ENCODE measurements at regions not wholly inside any gene's neighbourhood (a gene's known extent, or its start where the extent isn't known, plus 50 kb on each side); places are given as distances from the start of the nearest gene placed in this dataset.
"Not testable (repeated sequence)": the region's sequence is repeated elsewhere in the genome, so short reads cannot be mapped to it uniquely, and the experiment has no call there.

DNA sequence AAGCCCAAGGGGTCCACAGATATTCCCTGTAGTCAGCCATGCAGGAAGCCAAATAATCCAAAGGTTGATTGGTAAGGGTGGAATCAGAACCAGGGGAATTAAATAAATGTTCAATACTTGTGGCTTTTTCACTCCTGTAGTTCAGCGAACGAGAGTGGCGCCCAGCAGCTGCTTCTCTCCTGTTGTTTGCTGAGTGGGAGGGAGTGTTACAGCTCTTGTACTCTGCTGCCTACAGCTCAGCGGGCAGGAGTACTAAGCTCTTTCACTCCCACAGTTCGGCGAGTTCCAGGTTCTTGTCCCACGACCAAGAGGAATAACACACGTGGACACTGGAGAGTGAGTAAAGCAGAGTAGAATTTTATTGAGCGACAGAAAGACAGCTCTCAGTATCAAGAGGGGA is 105.9 kb downstream of the MOBP start:
- Histone ChIP-seq H3K4me2 (replicated peaks; ENCODE audit: low read depth, low read length, poor library complexity, severe bottlenecking) (no peak overlapping the region), H3K27me3 (replicated peaks in 1 of 4; ENCODE audit: control extremely low read depth in 1 of 4, control insufficient read depth in 3 of 4, insufficient read depth in 4 of 4, low read length in 3 of 4) (no peaks in the 10 kb centered on the region), H3K27ac (ENCODE audit: low read length in 2 of 2) (no peak overlapping the region), H4K20me1 (ENCODE audit: control insufficient read depth, insufficient read depth, low read length, poor library complexity, severe bottlenecking) (no peaks in the 10 kb centered on the region), H3K9ac (ENCODE audit: low read length) (no peak overlapping the region), H3K4me3 (ENCODE audit: control extremely low read depth in 1 of 5, extremely low read depth in 1 of 5, insufficient read depth in 1 of 5, low read depth in 2 of 5, low read length in 4 of 5) (no peak overlapping the region), H3K4me1 (ENCODE audit: control insufficient read depth in 2 of 2, insufficient read depth in 2 of 2, low read length in 2 of 2) (no peaks in the 10 kb centered on the region), H2AFZ (ENCODE audit: insufficient read depth, low read depth, low read length, poor library complexity, severe bottlenecking) (no peak overlapping the region), H3K9me3 (ENCODE audit: control extremely low read depth in 1 of 3, control insufficient read depth in 2 of 3, insufficient read depth in 1 of 3, low read length in 2 of 3) (no peaks in the 10 kb centered on the region), H3K36me3 (replicated peaks in 1 of 2; ENCODE audit: control extremely low read depth in 1 of 2, control insufficient read depth in 1 of 2, extremely low read depth in 1 of 2, insufficient read depth in 2 of 2, low read length in 1 of 2) (no peaks in the 10 kb centered on the region), H3K79me2 (ENCODE audit: control insufficient read depth, insufficient read depth, low read length) (no peaks in the 10 kb centered on the region)
- Mint-ChIP-seq H3K27ac (no peak overlapping the region), H3K9me3 (ENCODE audit: insufficient read depth) (no peaks in the 10 kb centered on the region), H3K27me3 (peaks cover 2% of the 10 kb centered on the region), H3K4me3 (no peak overlapping the region), H3K4me1 (no peaks in the 10 kb centered on the region)
- DNase-seq, result no peak
- POLR2A ChIA-PET, result no interaction called here
- ATAC-seq (ENCODE audit: low read depth), result no peak
- intact Hi-C loops (cut with micrococcal nuclease), result no loop called here
- WGBS (ENCODE audit: insufficient coverage), result 95% methylated on average over 9 of the region's 9 CpGs
- CTCF ChIA-PET, result no interaction called here
- no peak for TF ChIP-seq EZH2 (IDR thresholded peaks at IDR 0.05; ENCODE audit: borderline replicate concordance, insufficient read depth, low read depth, low read length, poor library complexity, severe bottlenecking)
- TF ChIP-seq, protein P1, sequence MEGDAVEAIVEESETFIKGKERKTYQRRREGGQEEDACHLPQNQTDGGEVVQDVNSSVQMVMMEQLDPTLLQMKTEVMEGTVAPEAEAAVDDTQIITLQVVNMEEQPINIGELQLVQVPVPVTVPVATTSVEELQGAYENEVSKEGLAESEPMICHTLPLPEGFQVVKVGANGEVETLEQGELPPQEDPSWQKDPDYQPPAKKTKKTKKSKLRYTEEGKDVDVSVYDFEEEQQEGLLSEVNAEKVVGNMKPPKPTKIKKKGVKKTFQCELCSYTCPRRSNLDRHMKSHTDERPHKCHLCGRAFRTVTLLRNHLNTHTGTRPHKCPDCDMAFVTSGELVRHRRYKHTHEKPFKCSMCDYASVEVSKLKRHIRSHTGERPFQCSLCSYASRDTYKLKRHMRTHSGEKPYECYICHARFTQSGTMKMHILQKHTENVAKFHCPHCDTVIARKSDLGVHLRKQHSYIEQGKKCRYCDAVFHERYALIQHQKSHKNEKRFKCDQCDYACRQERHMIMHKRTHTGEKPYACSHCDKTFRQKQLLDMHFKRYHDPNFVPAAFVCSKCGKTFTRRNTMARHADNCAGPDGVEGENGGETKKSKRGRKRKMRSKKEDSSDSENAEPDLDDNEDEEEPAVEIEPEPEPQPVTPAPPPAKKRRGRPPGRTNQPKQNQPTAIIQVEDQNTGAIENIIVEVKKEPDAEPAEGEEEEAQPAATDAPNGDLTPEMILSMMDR (IDR thresholded peaks at IDR 0.05), result no peak

DNA sequence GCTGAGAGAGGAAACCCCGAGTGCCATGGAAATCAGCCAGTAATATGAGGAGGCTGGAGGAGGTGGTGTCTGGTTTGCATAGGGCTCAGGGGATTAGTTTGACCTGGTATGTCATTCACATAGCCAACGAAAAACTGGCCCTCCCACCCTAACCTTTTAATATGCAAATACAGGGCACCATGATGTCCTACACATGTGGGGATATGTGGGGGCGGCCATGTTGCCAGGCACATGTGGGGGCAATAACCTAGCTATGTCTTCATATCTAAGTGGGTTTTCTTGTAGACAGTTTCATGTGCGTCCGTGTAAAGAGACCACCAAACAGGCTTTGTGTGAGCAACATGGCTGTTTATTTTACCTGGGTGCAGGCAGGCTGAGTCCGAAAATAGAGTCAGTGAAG is 110.1 kb downstream of the MOBP start:
- Mint-ChIP-seq H3K27me3 (peaks cover 7% of the 10 kb centered on the region), H3K9me3 (ENCODE audit: insufficient read depth) (no peaks in the 10 kb centered on the region), H3K27ac (no peak overlapping the region), H3K4me1 (no peaks in the 10 kb centered on the region), H3K4me3 (no peak overlapping the region)
- no peaks in the 10 kb centered on the region for H4K20me1 ChIP-seq (ENCODE audit: control insufficient read depth, insufficient read depth, low read length, poor library complexity, severe bottlenecking)
- no peak overlapping the region for H3K27ac ChIP-seq (ENCODE audit: low read length in 2 of 2)
- no peak overlapping the region for H3K4me3 ChIP-seq (ENCODE audit: control extremely low read depth in 1 of 5, extremely low read depth in 1 of 5, insufficient read depth in 1 of 5, low read depth in 2 of 5, low read length in 4 of 5)
- no peaks in the 10 kb centered on the region for H3K4me1 ChIP-seq (ENCODE audit: control insufficient read depth in 2 of 2, insufficient read depth in 2 of 2, low read length in 2 of 2)
- H3K9me3 ChIP-seq (ENCODE audit: control extremely low read depth in 1 of 3, control insufficient read depth in 2 of 3, insufficient read depth in 1 of 3, low read length in 2 of 3), result no peaks in the 10 kb centered on the region
- ChIA-PET CTCF (no interaction called here), POLR2A (no interaction called here)
- intact Hi-C loops (cut with micrococcal nuclease), result no loop called here
- WGBS (ENCODE audit: insufficient coverage), result 94% methylated on average over 4 of the region's 6 CpGs
- ATAC-seq (ENCODE audit: low read depth) (no peak), DNase-seq (no peak)
- no peak overlapping the region for H3K4me2 ChIP-seq (replicated peaks; ENCODE audit: low read depth, low read length, poor library complexity, severe bottlenecking)
- no peaks in the 10 kb centered on the region for H3K36me3 ChIP-seq (replicated peaks in 1 of 2; ENCODE audit: control extremely low read depth in 1 of 2, control insufficient read depth in 1 of 2, extremely low read depth in 1 of 2, insufficient read depth in 2 of 2, low read length in 1 of 2)
- H3K27me3 ChIP-seq (replicated peaks in 1 of 4; ENCODE audit: control extremely low read depth in 1 of 4, control insufficient read depth in 3 of 4, insufficient read depth in 4 of 4, low read length in 3 of 4), result no peaks in the 10 kb centered on the region
- TF ChIP-seq EZH2 (IDR thresholded peaks at IDR 0.05; ENCODE audit: borderline replicate concordance, insufficient read depth, low read depth, low read length, poor library complexity, severe bottlenecking), result no peak
- TF ChIP-seq, protein P1 (IDR thresholded peaks at IDR 0.05), result no peak
- no peaks in the 10 kb centered on the region for H3K79me2 ChIP-seq (ENCODE audit: control insufficient read depth, insufficient read depth, low read length)
- H2AFZ ChIP-seq (ENCODE audit: insufficient read depth, low read depth, low read length, poor library complexity, severe bottlenecking), result no peak overlapping the region
- H3K9ac ChIP-seq (ENCODE audit: low read length), result no peak overlapping the region

DNA sequence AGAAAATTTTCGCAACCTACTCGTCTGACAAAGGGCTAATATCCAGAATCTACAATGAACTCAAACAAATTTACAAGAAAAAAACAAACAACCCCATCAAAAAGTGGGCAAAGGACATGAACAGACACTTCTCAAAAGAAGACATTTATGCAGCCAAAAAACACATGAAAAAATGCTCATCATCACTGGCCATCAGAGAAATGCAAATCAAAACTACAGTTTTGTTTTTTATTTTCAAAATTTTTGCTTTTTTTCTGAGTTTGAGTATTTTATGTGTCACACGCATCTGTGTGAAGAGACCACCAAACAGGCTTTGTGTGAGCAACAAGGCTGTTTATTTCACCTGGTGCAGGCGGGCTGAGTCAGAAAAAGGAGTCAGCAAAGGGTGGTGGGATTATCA is 118.7 kb downstream of the MOBP start:
- H4K20me1 ChIP-seq (ENCODE audit: control insufficient read depth, insufficient read depth, low read length, poor library complexity, severe bottlenecking); intact Hi-C loops (cut with micrococcal nuclease); H3K36me3 ChIP-seq (replicated peaks in 1 of 2; ENCODE audit: control extremely low read depth in 1 of 2, control insufficient read depth in 1 of 2, extremely low read depth in 1 of 2, insufficient read depth in 2 of 2, low read length in 1 of 2); H3K4me2 ChIP-seq (replicated peaks; ENCODE audit: low read depth, low read length, poor library complexity, severe bottlenecking); H3K4me3 Mint-ChIP-seq; H3K4me1 ChIP-seq (ENCODE audit: control insufficient read depth in 2 of 2, insufficient read depth in 2 of 2, low read length in 2 of 2); H3K9me3 Mint-ChIP-seq (ENCODE audit: insufficient read depth); CTCF ChIA-PET; H3K79me2 ChIP-seq (ENCODE audit: control insufficient read depth, insufficient read depth, low read length); H3K27me3 ChIP-seq (replicated peaks in 1 of 4; ENCODE audit: control extremely low read depth in 1 of 4, control insufficient read depth in 3 of 4, insufficient read depth in 4 of 4, low read length in 3 of 4); H3K4me3 ChIP-seq (ENCODE audit: control extremely low read depth in 1 of 5, extremely low read depth in 1 of 5, insufficient read depth in 1 of 5, low read depth in 2 of 5, low read length in 4 of 5); DNase-seq; H2AFZ ChIP-seq (ENCODE audit: insufficient read depth, low read depth, low read length, poor library complexity, severe bottlenecking); H3K9me3 ChIP-seq (ENCODE audit: control extremely low read depth in 1 of 3, control insufficient read depth in 2 of 3, insufficient read depth in 1 of 3, low read length in 2 of 3); ATAC-seq (ENCODE audit: low read depth); H3K9ac ChIP-seq (ENCODE audit: low read length); H3K4me1 Mint-ChIP-seq; POLR2A ChIA-PET; H3K27ac Mint-ChIP-seq; H3K27ac ChIP-seq (ENCODE audit: low read length in 2 of 2): not testable (repeated sequence)
- H3K27me3 Mint-ChIP-seq, result peaks cover 11% of the 10 kb centered on the region
- 92% methylated on average over 2 of the region's 4 CpGs for WGBS (ENCODE audit: insufficient coverage)
